ENCODE measurements at regions not wholly inside any gene's neighbourhood (a gene's known extent, or its start where the extent isn't known, plus 50 kb on each side); places are given as distances from the start of the nearest gene placed in this dataset.

DNA sequence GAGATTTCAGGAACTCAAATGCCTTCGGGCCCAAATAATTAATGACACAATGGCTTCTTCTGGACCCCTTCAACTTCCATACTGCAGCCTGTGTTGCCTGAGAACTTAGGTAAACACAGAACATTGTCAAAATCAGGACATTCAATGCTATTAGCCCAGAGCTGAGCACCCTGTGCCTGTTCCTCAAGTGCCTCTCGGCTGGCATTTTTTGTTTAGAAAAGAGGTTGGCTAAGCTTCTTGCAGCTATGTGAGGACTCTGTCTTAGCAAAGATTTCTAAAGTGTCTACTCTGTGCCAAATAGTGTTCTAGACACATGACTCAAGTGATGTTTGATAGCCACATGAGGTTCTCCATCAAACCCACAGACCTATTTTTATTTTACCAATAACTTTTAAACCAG, 289.3 kb upstream of the ARID1B start:
- H3K27me3 ChIP-seq (replicated peaks; ENCODE audit: insufficient read depth), result no peaks in the 10 kb centered on the region
- ATAC-seq (ENCODE audit: insufficient number of reproducible peaks, low FRiP score, low read depth) (no peak), DNase-seq (ENCODE audit: low spot score) (no peak)
- H3K36me3 ChIP-seq, result no peaks in the 10 kb centered on the region
- TF ChIP-seq, protein P1, sequence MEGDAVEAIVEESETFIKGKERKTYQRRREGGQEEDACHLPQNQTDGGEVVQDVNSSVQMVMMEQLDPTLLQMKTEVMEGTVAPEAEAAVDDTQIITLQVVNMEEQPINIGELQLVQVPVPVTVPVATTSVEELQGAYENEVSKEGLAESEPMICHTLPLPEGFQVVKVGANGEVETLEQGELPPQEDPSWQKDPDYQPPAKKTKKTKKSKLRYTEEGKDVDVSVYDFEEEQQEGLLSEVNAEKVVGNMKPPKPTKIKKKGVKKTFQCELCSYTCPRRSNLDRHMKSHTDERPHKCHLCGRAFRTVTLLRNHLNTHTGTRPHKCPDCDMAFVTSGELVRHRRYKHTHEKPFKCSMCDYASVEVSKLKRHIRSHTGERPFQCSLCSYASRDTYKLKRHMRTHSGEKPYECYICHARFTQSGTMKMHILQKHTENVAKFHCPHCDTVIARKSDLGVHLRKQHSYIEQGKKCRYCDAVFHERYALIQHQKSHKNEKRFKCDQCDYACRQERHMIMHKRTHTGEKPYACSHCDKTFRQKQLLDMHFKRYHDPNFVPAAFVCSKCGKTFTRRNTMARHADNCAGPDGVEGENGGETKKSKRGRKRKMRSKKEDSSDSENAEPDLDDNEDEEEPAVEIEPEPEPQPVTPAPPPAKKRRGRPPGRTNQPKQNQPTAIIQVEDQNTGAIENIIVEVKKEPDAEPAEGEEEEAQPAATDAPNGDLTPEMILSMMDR (IDR thresholded peaks at IDR 0.05), result no peak
- no peak overlapping the region for H3K27ac ChIP-seq
- H3K4me1 ChIP-seq (ENCODE audit: control insufficient read depth in 1 of 2, low read depth in 2 of 2), result no peaks in the 10 kb centered on the region
- no peak overlapping the region for H3K4me3 ChIP-seq
- no peaks in the 10 kb centered on the region for H3K9me3 ChIP-seq

DNA sequence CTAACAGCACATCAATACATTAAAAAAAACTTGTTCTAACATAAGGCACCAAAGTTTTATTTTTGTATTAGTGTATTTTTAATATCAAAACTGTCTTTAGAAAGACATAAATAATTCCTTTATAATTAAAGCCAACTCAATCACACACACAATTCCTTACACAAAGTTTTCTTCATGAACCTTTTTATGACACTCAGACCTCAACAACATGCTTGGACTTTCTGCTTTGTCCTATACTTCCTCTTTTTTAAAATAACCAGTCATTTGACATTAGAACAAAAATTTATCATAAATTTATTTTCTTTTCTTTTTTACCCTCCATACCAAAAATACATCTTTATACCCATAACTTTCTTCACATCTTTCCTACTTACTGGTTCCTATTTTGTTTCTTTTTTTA, 292.0 kb upstream of the ARID1B start:
- ATAC-seq (ENCODE audit: insufficient number of reproducible peaks, low FRiP score, low read depth), result no peak
- TF ChIP-seq, protein P1 (IDR thresholded peaks at IDR 0.05), result no peak

DNA sequence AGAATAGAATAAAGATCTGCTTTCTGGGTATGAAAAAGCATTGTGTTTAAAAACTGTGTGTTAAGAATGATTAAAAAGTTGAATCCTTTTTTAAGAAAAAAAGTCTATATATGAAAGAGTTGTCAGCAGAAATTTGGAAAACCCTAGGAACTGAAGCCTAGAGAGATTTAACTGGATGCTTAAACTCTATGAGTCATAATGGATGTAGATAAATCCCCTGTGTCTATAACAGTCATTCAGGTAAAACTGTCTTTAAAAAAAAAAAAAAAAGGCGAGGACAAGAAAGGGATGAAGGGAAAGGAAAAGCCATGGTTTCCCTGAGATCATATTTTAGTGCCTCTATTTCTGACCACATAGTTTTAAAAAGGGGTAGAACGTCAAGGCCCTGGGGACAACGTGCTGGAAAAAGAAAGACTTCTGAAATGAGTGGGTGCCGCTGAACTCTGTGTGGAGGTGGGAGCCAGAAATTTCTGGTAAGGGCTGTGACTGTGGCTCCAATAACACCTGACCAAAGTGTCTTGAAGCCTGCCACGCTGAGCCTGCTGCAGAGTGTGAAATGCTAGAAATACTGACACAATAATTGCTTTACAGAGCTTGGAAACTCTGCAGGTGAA, 302.6 kb upstream of the ARID1B start:
- H3K27ac ChIP-seq, result no peak overlapping the region
- no peaks in the 10 kb centered on the region for H3K36me3 ChIP-seq
- TF ChIP-seq, protein P1 (IDR thresholded peaks at IDR 0.05), result no peak
- H3K4me1 ChIP-seq (ENCODE audit: control insufficient read depth in 1 of 2, low read depth in 2 of 2), result no peaks in the 10 kb centered on the region
- no peak overlapping the region for H3K4me3 ChIP-seq
- DNase-seq (ENCODE audit: low spot score) (no peak), ATAC-seq (ENCODE audit: insufficient number of reproducible peaks, low FRiP score, low read depth) (no peak)
- no peaks in the 10 kb centered on the region for H3K27me3 ChIP-seq (replicated peaks; ENCODE audit: insufficient read depth)
- H3K9me3 ChIP-seq, result no peaks in the 10 kb centered on the region

More for the DNA sequence above, 292.0 kb upstream of the ARID1B start:
- no peak for DNase-seq (ENCODE audit: low spot score)
- no peaks in the 10 kb centered on the region for H3K4me1 ChIP-seq (ENCODE audit: control insufficient read depth in 1 of 2, low read depth in 2 of 2)
- no peaks in the 10 kb centered on the region for H3K36me3 ChIP-seq
- H3K4me3 ChIP-seq, result no peak overlapping the region
- no peak overlapping the region for H3K27ac ChIP-seq
- no peaks in the 10 kb centered on the region for H3K27me3 ChIP-seq (replicated peaks; ENCODE audit: insufficient read depth)
- no peaks in the 10 kb centered on the region for H3K9me3 ChIP-seq

DNA sequence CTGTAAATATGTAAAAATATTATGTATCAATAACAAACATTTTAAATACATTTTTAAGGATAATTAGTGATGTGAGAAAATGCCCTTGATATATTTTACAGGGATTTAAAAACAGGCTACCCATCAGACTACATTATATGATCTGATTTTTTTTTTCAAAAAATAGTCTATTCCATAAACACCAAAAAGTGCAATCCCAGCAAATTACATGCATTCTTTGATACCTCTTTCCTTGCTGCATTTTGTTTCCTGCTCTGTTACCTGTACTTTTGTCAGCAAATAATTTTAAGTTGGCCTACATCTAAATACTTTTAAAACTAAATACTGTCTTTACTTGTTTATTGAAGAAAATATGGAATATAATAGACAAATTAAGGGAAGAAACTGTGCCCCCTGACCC, 306.2 kb upstream of the ARID1B start:
- no peaks in the 10 kb centered on the region for H3K27me3 ChIP-seq (replicated peaks; ENCODE audit: insufficient read depth)
- DNase-seq (ENCODE audit: low spot score) (no peak), ATAC-seq (ENCODE audit: insufficient number of reproducible peaks, low FRiP score, low read depth) (no peak)
- H3K4me3 ChIP-seq, result no peak overlapping the region
- H3K27ac ChIP-seq, result no peak overlapping the region
- H3K36me3 ChIP-seq, result no peaks in the 10 kb centered on the region
- no peaks in the 10 kb centered on the region for H3K4me1 ChIP-seq (ENCODE audit: control insufficient read depth in 1 of 2, low read depth in 2 of 2)
- no peaks in the 10 kb centered on the region for H3K9me3 ChIP-seq
- TF ChIP-seq, protein P1 (IDR thresholded peaks at IDR 0.05), result no peak

DNA sequence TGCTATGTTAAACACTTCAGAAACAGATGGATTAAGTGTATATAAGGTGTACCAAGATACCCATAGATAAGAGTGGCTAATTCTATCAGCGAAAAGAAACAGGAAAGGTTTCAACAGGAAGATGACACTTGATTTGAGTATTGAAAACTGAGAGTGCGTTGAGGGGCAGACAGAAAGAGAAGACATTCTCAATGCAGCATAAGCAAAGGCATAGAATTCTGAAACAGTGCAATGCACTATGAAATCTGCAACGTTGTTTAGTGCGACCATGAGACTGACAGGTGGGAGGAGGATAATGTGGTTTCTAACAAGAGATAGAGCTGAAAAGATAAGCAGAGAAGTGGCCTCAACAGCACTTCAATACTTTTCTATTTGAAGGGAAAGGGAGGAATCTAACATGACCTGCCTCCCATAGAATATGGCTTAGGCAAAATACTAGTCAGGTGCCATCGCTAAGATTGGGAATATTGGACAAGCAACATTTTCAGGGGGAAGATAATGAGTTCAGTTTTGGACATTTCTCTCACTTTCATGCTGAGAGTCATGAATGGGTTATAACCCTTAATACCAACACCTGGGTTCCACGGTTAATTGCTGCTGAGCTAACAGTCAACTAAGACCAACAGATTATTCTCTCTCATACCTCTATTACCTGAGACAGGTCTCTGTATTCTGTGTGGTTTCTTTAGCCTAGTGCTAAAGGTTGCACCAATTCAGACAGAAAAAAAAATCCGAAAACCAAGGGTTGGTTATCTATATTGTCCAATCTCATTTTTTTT, 312.9 kb upstream of the ARID1B start:
- H3K4me1 ChIP-seq (ENCODE audit: control insufficient read depth in 1 of 2, low read depth in 2 of 2), result no peaks in the 10 kb centered on the region
- H3K4me3 ChIP-seq, result no peak overlapping the region
- TF ChIP-seq, protein P1 (IDR thresholded peaks at IDR 0.05), result no peak
- DNase-seq (ENCODE audit: low spot score), result no peak
- ATAC-seq (ENCODE audit: insufficient number of reproducible peaks, low FRiP score, low read depth), result no peak
- no peak overlapping the region for H3K27ac ChIP-seq
- no peaks in the 10 kb centered on the region for H3K27me3 ChIP-seq (replicated peaks; ENCODE audit: insufficient read depth)
- no peaks in the 10 kb centered on the region for H3K9me3 ChIP-seq
- H3K36me3 ChIP-seq, result no peaks in the 10 kb centered on the region

All from thoracic aorta (tissue), 2 donors.